OCI-LY7 (cell line): ENCODE measurements at regions not wholly inside any gene's neighbourhood (a gene's known extent, or its start where the extent isn't known, plus 50 kb on each side); places are given as distances from the start of the nearest gene placed in this dataset.

Source experiments
- BruUV-seq: library from RNA; stranded (reverse); fragments of 400-500 nt; replicated peaks from 2 replicates; lab custom pipeline; 2021; lab: Mats Ljungman, UMichigan
- CTCF ChIA-PET: fragments of 300-600 bp; sonication (Branson Sonifier 250); formaldehyde crosslinking; loops from one replicate; lab custom pipeline; 2022; ENCODE audit warnings: antibody characterized with exemption; ENCODE audit not compliant: unreplicated experiment; lab: Charles Lee
- POLR2A ChIA-PET: fragments of 300-600 bp; sonication (Branson Sonifier 250); formaldehyde crosslinking; loops from one replicate; lab custom pipeline; 2022; ENCODE audit warnings: antibody characterized with exemption; lab: Charles Lee
- DNase-seq: peaks from one replicate; pipeline ENCODE4 v3.0.0-alpha.2; 2015; ENCODE audit warnings: low spot score
- H2AFZ ChIP-seq: fragments of 200-600 bp; sonication (generic), shearing (Covaris generic); 2 replicates; pipeline ENCODE4 v1.6.1; 2014; ENCODE audit warnings: mild to moderate bottlenecking, antibody characterized with exemption, low read length, moderate library complexity
- H3K27ac ChIP-seq: fragments of 200-600 bp; sonication (generic); 2 replicates; pipeline ENCODE4 v1.5.1; 2014; ENCODE audit warnings: mixed run types, low read depth, mild to moderate bottlenecking, moderate library complexity, low read length, inconsistent platforms; ENCODE audit not compliant: poor library complexity, severe bottlenecking
- H3K36me3 ChIP-seq: fragments of 200-600 bp; sonication (generic); 2 replicates; pipeline ENCODE4 v1.6.1; 2014; ENCODE audit warnings: mild to moderate bottlenecking, antibody characterized with exemption, low read length, moderate library complexity, mixed read lengths; ENCODE audit not compliant: insufficient read depth
- H3K4me1 ChIP-seq: fragments of 200-600 bp; sonication (generic); 2 replicates; pipeline ENCODE4 v1.5.1; 2014; ENCODE audit warnings: mild to moderate bottlenecking, low read length; ENCODE audit not compliant: insufficient read depth, poor library complexity, severe bottlenecking
- H3K4me2 ChIP-seq: fragments of 200-600 bp; sonication (generic); 2 replicates; pipeline ENCODE4 v1.6.1; 2014; ENCODE audit warnings: mild to moderate bottlenecking, low read length
- H3K4me3 ChIP-seq: fragments of 200-600 bp; sonication (generic); 2 replicates; pipeline ENCODE4 v1.5.1; 2014; ENCODE audit warnings: mild to moderate bottlenecking, low read depth, low read length; ENCODE audit not compliant: poor library complexity, severe bottlenecking
- H3K79me2 ChIP-seq: fragments of 200-600 bp; sonication (generic); 2 replicates; pipeline ENCODE4 v1.6.1; 2016; ENCODE audit warnings: low read depth, mild to moderate bottlenecking, low read length, moderate library complexity, mixed read lengths; ENCODE audit not compliant: insufficient read depth
- H3K9me2 ChIP-seq: fragments of 200-600 bp; sonication (generic); 2 replicates; pipeline ENCODE4 v1.6.1; 2016; ENCODE audit warnings: mild to moderate bottlenecking, low read length, mixed read lengths; ENCODE audit not compliant: insufficient read depth
- H3K9me3 ChIP-seq: fragments of 200-600 bp; sonication (generic); 2 replicates; pipeline ENCODE4 v1.6.1; 2014; ENCODE audit warnings: mild to moderate bottlenecking, mixed run types, low read length, mixed read lengths
- H4K20me1 ChIP-seq: fragments of 200-600 bp; sonication (generic); 2 replicates; pipeline ENCODE4 v1.6.1; 2014; ENCODE audit warnings: mild to moderate bottlenecking, antibody characterized with exemption, low read length, moderate library complexity, mixed read lengths; ENCODE audit not compliant: insufficient read depth
- CTCF ChIP-seq: fragments of 200-600 bp; sonication (generic); conservative IDR thresholded peaks from 2 replicates; pipeline ENCODE4 v1.5.1; 2014; ENCODE audit warnings: mild to moderate bottlenecking, antibody characterized with exemption, low read length, moderate library complexity, mixed read lengths
- EZH2phosphoT487 ChIP-seq: fragments of 200-600 bp; sonication (generic); IDR thresholded peaks from 2 replicates; pipeline ENCODE4 v1.6.1; 2018; ENCODE audit warnings: low read depth, borderline replicate concordance, mild to moderate bottlenecking, mixed run types, antibody characterized with exemption, low read length, moderate library complexity, mixed read lengths
- intact Hi-C: fragments of 100-400 bp; cut with micrococcal nuclease; formaldehyde crosslinking; loops from one replicate; pipeline ENCODE4 v1.10.0; 2022; ENCODE audit not compliant: unreplicated experiment

GRCh38 chr3:95172164-95172943 lies 1109.5 kb downstream of the NSUN3 start:
- no peaks in the 10 kb centered on the region for H3K36me3 ChIP-seq
- ChIA-PET CTCF (no interaction called here), POLR2A (no interaction called here)
- intact Hi-C loops, result no loop called here
- H3K4me2 ChIP-seq, result no peak overlapping the region
- no peak for TF ChIP-seq CTCF
- TF ChIP-seq EZH2phosphoT487, result no peak
- H3K4me3 ChIP-seq, result no peak overlapping the region
- no peaks in the 10 kb centered on the region for H3K79me2 ChIP-seq
- H4K20me1 ChIP-seq, result no peaks in the 10 kb centered on the region
- BruUV-seq, result no TSS peak
- no peaks in the 10 kb centered on the region for H3K4me1 ChIP-seq
- no peaks in the 10 kb centered on the region for H3K9me2 ChIP-seq
- H2AFZ ChIP-seq, result no peak overlapping the region
- no peaks in the 10 kb centered on the region for H3K9me3 ChIP-seq
- no peak for DNase-seq
- H3K27ac ChIP-seq, result no peak overlapping the region

- TF ChIP-seq CTCF (no peak), EZH2phosphoT487 (no peak)
- BruUV-seq, result no TSS peak
- no peak for DNase-seq
- no peak overlapping the region for H3K4me2 ChIP-seq
- H3K27ac ChIP-seq, result no peak overlapping the region
- H3K4me3 ChIP-seq, result no peak overlapping the region
- no peaks in the 10 kb centered on the region for H3K9me2 ChIP-seq
- ChIA-PET CTCF (no interaction called here), POLR2A (no interaction called here)
- H3K79me2 ChIP-seq, result no peaks in the 10 kb centered on the region
- no peaks in the 10 kb centered on the region for H4K20me1 ChIP-seq
- intact Hi-C loops, result no loop called here
- H3K4me1 ChIP-seq, result no peaks in the 10 kb centered on the region
- no peaks in the 10 kb centered on the region for H3K9me3 ChIP-seq
- no peaks in the 10 kb centered on the region for H3K36me3 ChIP-seq
- no peak overlapping the region for H2AFZ ChIP-seq
Measured at GRCh38 chr3:95177096-95177495, 1114.2 kb downstream of the NSUN3 start.

- no peak for DNase-seq
- TF ChIP-seq CTCF (no peak), EZH2phosphoT487 (no peak)
- CTCF ChIA-PET, result no interaction called here
- H3K27ac ChIP-seq, result no peak overlapping the region
- H3K4me2 ChIP-seq, result no peak overlapping the region
- H3K4me1 ChIP-seq, result no peaks in the 10 kb centered on the region
- POLR2A ChIA-PET, result interaction anchor here (0.6 kb wide), 1 partner anchor 446 kb away, joined by 3 read pairs; no protein-coding TSS in a partner anchor
- no peaks in the 10 kb centered on the region for H3K9me3 ChIP-seq
- H3K9me2 ChIP-seq, result no peaks in the 10 kb centered on the region
- no peaks in the 10 kb centered on the region for H3K36me3 ChIP-seq
- H3K4me3 ChIP-seq, result no peak overlapping the region
- no peaks in the 10 kb centered on the region for H3K79me2 ChIP-seq
- no TSS peak for BruUV-seq
- intact Hi-C loops, result no loop called here
- no peak overlapping the region for H2AFZ ChIP-seq
- no peaks in the 10 kb centered on the region for H4K20me1 ChIP-seq
Measured at GRCh38 chr3:95184038-95184437, 1121.2 kb downstream of the NSUN3 start.
